Activated CD4-positive, alpha-beta T cell treated with anti-CD3 and anti-CD28 coated beads, Interleukin-2, amount 10 ng/mL, durations not matched to agents 24 days and 14 days (primary cell): ENCODE measurements at regions not wholly inside any gene's neighbourhood (a gene's known extent, or its start where the extent isn't known, plus 50 kb on each side); places are given as distances from the start of the nearest gene placed in this dataset.

Experiments used
- DNase-seq: peaks from one replicate; pipeline ENCODE4 v3.0.0; 2022
- H3K27ac Mint-ChIP-seq: one replicate; pipeline ENCODE4 v1.8.0; 2022; ENCODE audit warnings: mild to moderate bottlenecking, mixed read lengths
- H3K27me3 Mint-ChIP-seq: one replicate; pipeline ENCODE4 v1.8.0; 2022; ENCODE audit warnings: mixed read lengths
- H3K36me3 Mint-ChIP-seq: one replicate; pipeline ENCODE4 v1.8.0; 2022; ENCODE audit warnings: low read depth, mild to moderate bottlenecking, mixed read lengths
- H3K4me1 Mint-ChIP-seq: one replicate; pipeline ENCODE4 v1.8.0; 2021; ENCODE audit warnings: mixed read lengths
- H3K4me3 Mint-ChIP-seq: one replicate; pipeline ENCODE4 v1.8.0; 2022; ENCODE audit warnings: mild to moderate bottlenecking, moderate library complexity, mixed read lengths
- H3K9me3 Mint-ChIP-seq: one replicate; pipeline ENCODE4 v1.8.0; 2021; ENCODE audit warnings: mixed read lengths
- intact Hi-C: fragments of 100-400 bp; cut with micrococcal nuclease; formaldehyde crosslinking; loops from one replicate; pipeline ENCODE4 v1.15.1; 2023

- Mint-ChIP-seq H3K27me3 (no peaks in the 10 kb centered on the region), H3K4me1 (no peaks in the 10 kb centered on the region), H3K4me3 (no peak overlapping the region), H3K36me3 (no peaks in the 10 kb centered on the region), H3K27ac (no peak overlapping the region), H3K9me3 (no peaks in the 10 kb centered on the region)
- no peak for DNase-seq
- intact Hi-C loops, result no loop called here
Observed at GRCh38 chr3:5644773-5645670, 457.5 kb downstream of the EDEM1 start.

GRCh38 chr3:5645692-5646410 lies 458.3 kb downstream of the EDEM1 start:
- H3K27ac Mint-ChIP-seq, result no peak overlapping the region
- no peaks in the 10 kb centered on the region for H3K27me3 Mint-ChIP-seq

GRCh38 chr3:5650303-5650702 lies 462.8 kb downstream of the EDEM1 start:
- no peak overlapping the region for H3K4me3 Mint-ChIP-seq
- H3K9me3 Mint-ChIP-seq, result no peaks in the 10 kb centered on the region
- no peaks in the 10 kb centered on the region for H3K4me1 Mint-ChIP-seq
- no peaks in the 10 kb centered on the region for H3K36me3 Mint-ChIP-seq
- no peak overlapping the region for H3K27ac Mint-ChIP-seq
- H3K27me3 Mint-ChIP-seq, result no peaks in the 10 kb centered on the region
- intact Hi-C loops, result no loop called here
- DNase-seq, result no peak

More at GRCh38 chr3:5645692-5646410, 458.3 kb downstream of the EDEM1 start:
- Mint-ChIP-seq H3K9me3 (no peaks in the 10 kb centered on the region), H3K36me3 (no peaks in the 10 kb centered on the region), H3K4me1 (no peaks in the 10 kb centered on the region), H3K4me3 (no peak overlapping the region)
- no peak for DNase-seq
- intact Hi-C loops, result no loop called here

- intact Hi-C loops, result no loop called here
- DNase-seq, result no peak
- Mint-ChIP-seq H3K4me1 (no peaks in the 10 kb centered on the region), H3K4me3 (no peak overlapping the region), H3K36me3 (no peaks in the 10 kb centered on the region), H3K9me3 (no peaks in the 10 kb centered on the region), H3K27me3 (no peaks in the 10 kb centered on the region), H3K27ac (no peak overlapping the region)
Observed at GRCh38 chr3:5651351-5651750, 463.8 kb downstream of the EDEM1 start.

GRCh38 chr3:5653426-5654143 lies 466.1 kb downstream of the EDEM1 start:
- DNase-seq, result no peak
- Mint-ChIP-seq H3K9me3 (no peaks in the 10 kb centered on the region), H3K4me3 (no peak overlapping the region), H3K36me3 (no peaks in the 10 kb centered on the region), H3K27me3 (no peaks in the 10 kb centered on the region), H3K27ac (no peak overlapping the region), H3K4me1 (no peaks in the 10 kb centered on the region)
- intact Hi-C loops, result no loop called here

- H3K4me3 Mint-ChIP-seq, result no peak overlapping the region
- H3K27me3 Mint-ChIP-seq, result no peaks in the 10 kb centered on the region
- no peak for DNase-seq
- peaks cover 5% of the 10 kb centered on the region for H3K9me3 Mint-ChIP-seq
- intact Hi-C loops, result no loop called here
- no peak overlapping the region for H3K27ac Mint-ChIP-seq
- H3K36me3 Mint-ChIP-seq, result no peaks in the 10 kb centered on the region
- H3K4me1 Mint-ChIP-seq, result no peaks in the 10 kb centered on the region
Observed at GRCh38 chr3:5657106-5657505, 469.6 kb downstream of the EDEM1 start.

GRCh38 chr3:5663601-5664000 lies 476.1 kb downstream of the EDEM1 start:
- Mint-ChIP-seq H3K9me3 (peaks cover 14% of the 10 kb centered on the region), H3K36me3 (no peaks in the 10 kb centered on the region), H3K4me3 (no peak overlapping the region), H3K27ac (no peak overlapping the region), H3K27me3 (no peaks in the 10 kb centered on the region), H3K4me1 (no peaks in the 10 kb centered on the region)
- intact Hi-C loops, result no loop called here
- DNase-seq, result no peak

- intact Hi-C loops, result no loop called here
- peaks cover 9% of the 10 kb centered on the region for H3K9me3 Mint-ChIP-seq
- no peaks in the 10 kb centered on the region for H3K4me1 Mint-ChIP-seq
- no peak overlapping the region for H3K27ac Mint-ChIP-seq
- no peaks in the 10 kb centered on the region for H3K36me3 Mint-ChIP-seq
- DNase-seq, result no peak
- no peak overlapping the region for H3K4me3 Mint-ChIP-seq
- no peaks in the 10 kb centered on the region for H3K27me3 Mint-ChIP-seq
Observed at GRCh38 chr3:5666455-5666854, 478.9 kb downstream of the EDEM1 start.

- Mint-ChIP-seq H3K27me3 (no peaks in the 10 kb centered on the region), H3K27ac (no peak overlapping the region), H3K36me3 (no peaks in the 10 kb centered on the region), H3K9me3 (no peaks in the 10 kb centered on the region), H3K4me3 (no peak overlapping the region), H3K4me1 (no peaks in the 10 kb centered on the region)
- intact Hi-C loops, result no loop called here
- DNase-seq, result no peak
Observed at GRCh38 chr3:5673521-5673920, 486.0 kb downstream of the EDEM1 start.

- intact Hi-C loops, result no loop called here
- H3K4me1 Mint-ChIP-seq, result no peaks in the 10 kb centered on the region
- no peaks in the 10 kb centered on the region for H3K27me3 Mint-ChIP-seq
- DNase-seq, result no peak
- no peak overlapping the region for H3K4me3 Mint-ChIP-seq
- no peak overlapping the region for H3K27ac Mint-ChIP-seq
- no peaks in the 10 kb centered on the region for H3K36me3 Mint-ChIP-seq
- no peaks in the 10 kb centered on the region for H3K9me3 Mint-ChIP-seq
Observed at GRCh38 chr3:5675319-5675718, 487.8 kb downstream of the EDEM1 start.

- intact Hi-C loops, result no loop called here
- no peaks in the 10 kb centered on the region for H3K36me3 Mint-ChIP-seq
- H3K4me3 Mint-ChIP-seq, result no peak overlapping the region
Observed at GRCh38 chr3:5677555-5677954, 490.0 kb downstream of the EDEM1 start.

GRCh38 chr3:5678248-5678647 lies 490.7 kb downstream of the EDEM1 start:
- H3K4me3 Mint-ChIP-seq, result no peak overlapping the region
- H3K9me3 Mint-ChIP-seq, result no peaks in the 10 kb centered on the region
- H3K4me1 Mint-ChIP-seq, result no peaks in the 10 kb centered on the region
- H3K36me3 Mint-ChIP-seq, result no peaks in the 10 kb centered on the region
- H3K27me3 Mint-ChIP-seq, result no peaks in the 10 kb centered on the region
- no peak overlapping the region for H3K27ac Mint-ChIP-seq
- intact Hi-C loops, result no loop called here
- no peak for DNase-seq

More at GRCh38 chr3:5677555-5677954, 490.0 kb downstream of the EDEM1 start:
- Mint-ChIP-seq H3K27ac (no peak overlapping the region), H3K27me3 (no peaks in the 10 kb centered on the region), H3K4me1 (no peaks in the 10 kb centered on the region), H3K9me3 (no peaks in the 10 kb centered on the region)
- no peak for DNase-seq

- Mint-ChIP-seq H3K9me3 (no peaks in the 10 kb centered on the region), H3K27ac (no peak overlapping the region), H3K4me3 (no peak overlapping the region), H3K36me3 (no peaks in the 10 kb centered on the region), H3K4me1 (no peaks in the 10 kb centered on the region), H3K27me3 (no peaks in the 10 kb centered on the region)
- no peak for DNase-seq
- intact Hi-C loops, result no loop called here
Observed at GRCh38 chr3:5678844-5679243, 491.3 kb downstream of the EDEM1 start.

GRCh38 chr3:5687230-5687629 lies 499.7 kb downstream of the EDEM1 start:
- no peaks in the 10 kb centered on the region for H3K36me3 Mint-ChIP-seq
- DNase-seq, result no peak
- H3K4me1 Mint-ChIP-seq, result no peaks in the 10 kb centered on the region
- H3K4me3 Mint-ChIP-seq, result no peak overlapping the region
- H3K9me3 Mint-ChIP-seq, result peaks cover 14% of the 10 kb centered on the region
- H3K27me3 Mint-ChIP-seq, result no peaks in the 10 kb centered on the region
- intact Hi-C loops, result no loop called here
- H3K27ac Mint-ChIP-seq, result no peak overlapping the region
